PFSK-1 (cell line): ENCODE measurements at regions not wholly inside any gene's neighbourhood (a gene's known extent, or its start where the extent isn't known, plus 50 kb on each side); places are given as distances from the start of the nearest gene placed in this dataset.

Source experiments
- FOXP2 ChIP-seq: optimal IDR thresholded peaks from 2 replicates; pipeline ENCODE3; 2011; ENCODE audit warnings: borderline replicate concordance, control low read depth, inconsistent platforms; ENCODE audit not compliant: insufficient read depth; ENCODE audit errors: extremely low read length, extremely low read depth
- POLR2AphosphoS5 ChIP-seq: IDR thresholded peaks from 2 replicates; pipeline ENCODE4 v1.6.1; 2012; ENCODE audit warnings: low read depth, mild to moderate bottlenecking, control low read depth, low read length, moderate library complexity
- REST ChIP-seq, 2 experiments: IDR thresholded peaks; 2 replicates each; pipeline versions ENCODE4 v1.6.1 to v1.8.0; 2011 to 2012; ENCODE audit warnings: low read depth in 2 of 2, low read length in 2 of 2, control low read depth in 1 of 2, inconsistent platforms in 1 of 2, mild to moderate bottlenecking in 1 of 2, moderate library complexity in 1 of 2; ENCODE audit not compliant: insufficient read depth in 1 of 2
- SIN3A ChIP-seq: IDR thresholded peaks from 2 replicates; pipeline ENCODE4 v1.6.1; 2012; ENCODE audit warnings: mild to moderate bottlenecking, low read length, moderate library complexity, borderline replicate concordance; ENCODE audit not compliant: insufficient read depth
- TAF1 ChIP-seq: IDR thresholded peaks from 2 replicates; pipeline ENCODE4 v1.6.1; 2012; ENCODE audit warnings: low read length, control low read depth, borderline replicate concordance; ENCODE audit not compliant: insufficient read depth

GRCh38 chr2:12539776-12540562 is 176.8 kb upstream of the TRIB2 start:
- no peak for TF ChIP-seq TAF1
- TF ChIP-seq SIN3A, result no peak
- TF ChIP-seq REST (IDR thresholded peaks at IDR 0.05; ENCODE audit: insufficient read depth in 1 of 2, low read depth in 2 of 2, low read length in 2 of 2), result no peak
- no peak for TF ChIP-seq POLR2AphosphoS5
- no peak for TF ChIP-seq FOXP2
